DMS 273 (cell line): ENCODE measurements at regions not wholly inside any gene's neighbourhood (a gene's known extent, or its start where the extent isn't known, plus 50 kb on each side); places are given as distances from the start of the nearest gene placed in this dataset.
"Not testable (repeated sequence)": the region's sequence is repeated elsewhere in the genome, so short reads cannot be mapped to it uniquely, and the experiment has no call there.

Experiments used
- DNase-seq: peaks from one replicate; lab custom pipeline; 2025; ENCODE audit not compliant: unreplicated experiment; lab: John Stamatoyannopoulos, UW

GRCh38 chr12:56872366-56872765 is 61.8 kb downstream of the SDR9C7 start:
- no peak for DNase-seq

- DNase-seq = no peak
These were observed 67.0 kb downstream of the SDR9C7 start for GRCh38 chr12:56867216-56867615.

- DNase-seq = no peak
These were observed 67.7 kb downstream of the SDR9C7 start for GRCh38 chr12:56866493-56866892.

- peak; percentile 5 for DNase-seq
These were observed 69.9 kb downstream of the SDR9C7 start for GRCh38 chr12:56864318-56864717.

GRCh38 chr12:56863789-56864188 is 70.4 kb downstream of the SDR9C7 start:
- peak; percentile 9 for DNase-seq

GRCh38 chr12:56862264-56862663 is 71.9 kb downstream of the SDR9C7 start:
- DNase-seq = no peak

- DNase-seq = not testable (repeated sequence)
These were observed 80.7 kb downstream of the SDR9C7 start for GRCh38 chr12:56853392-56853978.

GRCh38 chr12:56851462-56851861 is 82.7 kb downstream of the SDR9C7 start:
- no peak for DNase-seq

- no peak for DNase-seq
These were observed 77.8 kb downstream of the HSD17B6 start for GRCh38 chr12:56840922-56841321.

- DNase-seq = peak; percentile 60
These were observed 76.8 kb downstream of the HSD17B6 start for GRCh38 chr12:56839915-56840325.

GRCh38 chr12:56839489-56839848 is 76.3 kb downstream of the HSD17B6 start:
- no peak for DNase-seq

- no peak for DNase-seq
These were observed 75.7 kb downstream of the HSD17B6 start for GRCh38 chr12:56838621-56839488.
